ENCODE measurements at regions not wholly inside any gene's neighbourhood (a gene's known extent, or its start where the extent isn't known, plus 50 kb on each side); places are given as distances from the start of the nearest gene placed in this dataset.

DNA sequence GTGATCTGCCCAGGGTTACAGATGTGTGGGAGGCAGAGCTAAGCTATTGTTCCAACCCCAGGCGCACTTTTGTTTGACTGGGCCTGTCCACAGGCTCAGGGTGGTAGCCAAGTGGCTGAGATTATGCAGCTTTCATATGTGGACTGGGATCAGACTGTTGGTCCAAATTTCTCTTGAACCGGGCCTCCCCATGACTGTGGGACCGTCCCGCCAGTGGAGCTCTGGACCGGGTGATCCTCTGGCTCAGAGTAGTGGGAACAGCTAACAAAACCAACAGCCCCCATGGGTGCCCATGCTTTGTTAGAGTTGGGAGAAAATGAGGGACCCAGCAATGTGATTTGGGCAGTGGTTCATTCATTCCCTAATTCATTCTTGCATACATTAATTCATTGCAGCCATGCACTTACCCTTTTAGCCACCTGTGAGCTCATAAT, 86.8 kb upstream of the HS6ST1 start:
- POLR2A ChIA-PET = no interaction called here

DNA sequence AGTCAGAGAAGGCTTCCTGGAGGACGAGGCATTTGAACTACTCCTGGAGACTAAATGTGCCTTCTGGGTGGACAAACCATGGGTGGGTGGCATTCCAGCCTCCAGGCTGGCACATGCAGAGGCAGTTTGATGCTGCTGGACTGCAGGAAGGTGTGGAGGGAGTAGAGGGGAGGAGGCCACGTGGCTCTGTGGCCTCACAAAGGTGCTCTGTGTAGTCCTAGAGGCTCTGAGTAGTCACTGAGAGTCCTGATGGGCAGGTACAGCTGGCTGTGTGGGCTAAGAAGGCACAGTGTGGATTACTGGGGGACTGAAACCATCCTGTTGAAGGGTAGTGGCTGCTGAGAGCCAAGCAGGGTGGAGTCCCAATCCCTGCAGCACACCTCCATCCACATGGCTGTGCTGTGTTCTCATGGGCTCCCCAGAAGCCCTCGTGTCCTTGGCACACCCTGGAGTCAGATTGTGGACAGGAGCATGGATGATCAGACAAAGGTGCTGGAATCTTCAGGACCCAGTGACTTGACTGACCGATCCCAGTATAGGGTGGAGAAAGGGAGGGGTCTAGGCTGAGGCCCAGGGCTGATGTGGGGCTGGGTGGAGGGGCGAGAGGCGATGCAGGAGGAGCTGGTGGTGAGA, 87.4 kb upstream of the HS6ST1 start:
- Histone ChIP-seq H3K79me2 (ENCODE audit: insufficient read depth) (no peaks in the 10 kb centered on the region), H2AFZ (ENCODE audit: low read depth) (no peak overlapping the region), H3K4me1 (ENCODE audit: control insufficient read depth in 1 of 2, insufficient read depth in 2 of 2, low read depth in 1 of 2, low read length in 1 of 2) (peaks cover 0 to 28% of the 10 kb centered on the region in 2 experiments; a peak in 1 of 4 replicates), H3K27me3 (ENCODE audit: insufficient read depth) (no peaks in the 10 kb centered on the region), H3K27ac (ENCODE audit: low read depth in 2 of 2, low read length in 1 of 2) (no peak overlapping the region), H3K4me2 (no peak overlapping the region), H3K9me3 (no peaks in the 10 kb centered on the region), H3K36me3 (replicated peaks in 1 of 2; ENCODE audit: control insufficient read depth in 1 of 2, insufficient read depth in 2 of 2, low read length in 1 of 2) (no peaks in the 10 kb centered on the region), H3K9me2 (no peaks in the 10 kb centered on the region), H3K9ac (no peak overlapping the region), H3K4me3 (ENCODE audit: low read depth in 2 of 2, low read length in 1 of 2) (no peak overlapping the region), H4K20me1 (ENCODE audit: insufficient read depth) (no peaks in the 10 kb centered on the region), H3F3A (replicated peaks; ENCODE audit: insufficient read depth) (no peaks in the 10 kb centered on the region)
- WGBS (ENCODE audit: low lambda C conversion rate) = 53% methylated on average over 5 of the region's 6 CpGs
- POLR2A ChIA-PET = no interaction called here
- peak; percentile 30 for DNase-seq
- no peak for TF ChIP-seq FOXM1 (IDR thresholded peaks at IDR 0.05; ENCODE audit: low read depth)
- no peak for TF ChIP-seq EP300 (IDR thresholded peaks at IDR 0.05; ENCODE audit: borderline replicate concordance in 1 of 2, low read depth in 1 of 2, low read length in 1 of 2)
- CTCF ChIA-PET = interaction anchor here (0.6 kb wide), 1 partner anchor 130 kb away, joined by 3 read pairs; no protein-coding TSS in a partner anchor

More for the DNA sequence above, 86.8 kb upstream of the HS6ST1 start:
- H3K9me2 ChIP-seq = no peaks in the 10 kb centered on the region
- H3K27me3 ChIP-seq (ENCODE audit: insufficient read depth) = no peaks in the 10 kb centered on the region
- TF ChIP-seq GATA2 (CRISPR knock-in tag; IDR thresholded peaks at IDR 0.05) (no peak), MEF2A (IDR thresholded peaks at IDR 0.05; ENCODE audit: borderline replicate concordance, low read depth) (no peak), SMC3 (IDR thresholded peaks at IDR 0.05; ENCODE audit: low read depth, low read length) (no peak), POLR2AphosphoS5 (IDR thresholded peaks at IDR 0.05; ENCODE audit: low read depth, low read length) (no peak), SIN3A (IDR thresholded peaks at IDR 0.05; ENCODE audit: borderline replicate concordance, low read depth, low read length) (no peak), FOSL2 (IDR thresholded peaks at IDR 0.05; ENCODE audit: borderline replicate concordance, low read depth) (no peak), MXI1 (IDR thresholded peaks at IDR 0.05; ENCODE audit: low read depth, low read length) (no peak), TAF1 (IDR thresholded peaks at IDR 0.05; ENCODE audit: borderline replicate concordance, low read depth, low read length) (no peak), YY1 (IDR thresholded peaks at IDR 0.05; ENCODE audit: low read depth) (no peak), TEAD4 (IDR thresholded peaks at IDR 0.05; ENCODE audit: borderline replicate concordance, insufficient read depth) (no peak), FOXM1 (IDR thresholded peaks at IDR 0.05; ENCODE audit: low read depth) (no peak)
- TF ChIP-seq, protein P1, sequence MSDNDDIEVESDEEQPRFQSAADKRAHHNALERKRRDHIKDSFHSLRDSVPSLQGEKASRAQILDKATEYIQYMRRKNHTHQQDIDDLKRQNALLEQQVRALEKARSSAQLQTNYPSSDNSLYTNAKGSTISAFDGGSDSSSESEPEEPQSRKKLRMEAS (IDR thresholded peaks at IDR 0.05; ENCODE audit: low read depth) = no peak
- TF ChIP-seq, protein P2, sequence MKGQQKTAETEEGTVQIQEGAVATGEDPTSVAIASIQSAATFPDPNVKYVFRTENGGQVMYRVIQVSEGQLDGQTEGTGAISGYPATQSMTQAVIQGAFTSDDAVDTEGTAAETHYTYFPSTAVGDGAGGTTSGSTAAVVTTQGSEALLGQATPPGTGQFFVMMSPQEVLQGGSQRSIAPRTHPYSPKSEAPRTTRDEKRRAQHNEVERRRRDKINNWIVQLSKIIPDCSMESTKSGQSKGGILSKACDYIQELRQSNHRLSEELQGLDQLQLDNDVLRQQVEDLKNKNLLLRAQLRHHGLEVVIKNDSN (IDR thresholded peaks at IDR 0.05; ENCODE audit: borderline replicate concordance, low read depth) = no peak
- TF ChIP-seq, protein P3, sequence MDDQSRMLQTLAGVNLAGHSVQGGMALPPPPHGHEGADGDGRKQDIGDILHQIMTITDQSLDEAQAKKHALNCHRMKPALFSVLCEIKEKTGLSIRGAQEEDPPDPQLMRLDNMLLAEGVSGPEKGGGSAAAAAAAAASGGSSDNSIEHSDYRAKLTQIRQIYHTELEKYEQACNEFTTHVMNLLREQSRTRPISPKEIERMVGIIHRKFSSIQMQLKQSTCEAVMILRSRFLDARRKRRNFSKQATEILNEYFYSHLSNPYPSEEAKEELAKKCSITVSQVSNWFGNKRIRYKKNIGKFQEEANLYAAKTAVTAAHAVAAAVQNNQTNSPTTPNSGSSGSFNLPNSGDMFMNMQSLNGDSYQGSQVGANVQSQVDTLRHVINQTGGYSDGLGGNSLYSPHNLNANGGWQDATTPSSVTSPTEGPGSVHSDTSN (IDR thresholded peaks at IDR 0.05) = no peak
- TF ChIP-seq, protein P4, sequence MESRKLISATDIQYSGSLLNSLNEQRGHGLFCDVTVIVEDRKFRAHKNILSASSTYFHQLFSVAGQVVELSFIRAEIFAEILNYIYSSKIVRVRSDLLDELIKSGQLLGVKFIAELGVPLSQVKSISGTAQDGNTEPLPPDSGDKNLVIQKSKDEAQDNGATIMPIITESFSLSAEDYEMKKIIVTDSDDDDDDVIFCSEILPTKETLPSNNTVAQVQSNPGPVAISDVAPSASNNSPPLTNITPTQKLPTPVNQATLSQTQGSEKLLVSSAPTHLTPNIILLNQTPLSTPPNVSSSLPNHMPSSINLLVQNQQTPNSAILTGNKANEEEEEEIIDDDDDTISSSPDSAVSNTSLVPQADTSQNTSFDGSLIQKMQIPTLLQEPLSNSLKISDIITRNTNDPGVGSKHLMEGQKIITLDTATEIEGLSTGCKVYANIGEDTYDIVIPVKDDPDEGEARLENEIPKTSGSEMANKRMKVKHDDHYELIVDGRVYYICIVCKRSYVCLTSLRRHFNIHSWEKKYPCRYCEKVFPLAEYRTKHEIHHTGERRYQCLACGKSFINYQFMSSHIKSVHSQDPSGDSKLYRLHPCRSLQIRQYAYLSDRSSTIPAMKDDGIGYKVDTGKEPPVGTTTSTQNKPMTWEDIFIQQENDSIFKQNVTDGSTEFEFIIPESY (IDR thresholded peaks at IDR 0.05; ENCODE audit: borderline replicate concordance, low read depth) = no peak
- no peaks in the 10 kb centered on the region for H3K36me3 ChIP-seq (replicated peaks in 1 of 2; ENCODE audit: control insufficient read depth in 1 of 2, insufficient read depth in 2 of 2, low read length in 1 of 2)
- no peak overlapping the region for H3K9ac ChIP-seq
- WGBS (ENCODE audit: low lambda C conversion rate) = 69% methylated on average over 5 of the region's 5 CpGs
- H3K4me1 ChIP-seq (ENCODE audit: control insufficient read depth in 1 of 2, insufficient read depth in 2 of 2, low read depth in 1 of 2, low read length in 1 of 2) = peaks cover 0 to 24% of the 10 kb centered on the region in 2 experiments; a peak in 1 of 4 replicates
- no peaks in the 10 kb centered on the region for H3K9me3 ChIP-seq
- CTCF ChIA-PET = interaction anchor here (0.6 kb wide), 1 partner anchor 129 kb away, joined by 3 read pairs; no protein-coding TSS in a partner anchor
- no peak for DNase-seq
- no peaks in the 10 kb centered on the region for H4K20me1 ChIP-seq (ENCODE audit: insufficient read depth)
- H3K27ac ChIP-seq (ENCODE audit: low read depth in 2 of 2, low read length in 1 of 2) = no peak overlapping the region
- no peaks in the 10 kb centered on the region for H3K79me2 ChIP-seq (ENCODE audit: insufficient read depth)
- H3F3A ChIP-seq (replicated peaks; ENCODE audit: insufficient read depth) = no peaks in the 10 kb centered on the region
- no peak overlapping the region for H3K4me3 ChIP-seq (ENCODE audit: low read depth in 2 of 2, low read length in 1 of 2)
- no peak overlapping the region for H3K4me2 ChIP-seq
- H2AFZ ChIP-seq (ENCODE audit: low read depth) = no peak overlapping the region

Data from SK-N-SH (cell line).